RWPE1 (cell line): ENCODE measurements at regions not wholly inside any gene's neighbourhood (a gene's known extent, or its start where the extent isn't known, plus 50 kb on each side); places are given as distances from the start of the nearest gene placed in this dataset.

Experiments
- CTCF ChIA-PET: fragments of 350-600 bp; sonication (Branson Sonifier 250); formaldehyde crosslinking; extraction: SDS; loops from one replicate; lab custom pipeline; 2021; lab: Yijun Ruan, JAX
- POLR2A ChIA-PET: fragments of 400-600 bp; formaldehyde crosslinking; extraction: SDS; loops from one replicate; lab custom pipeline; 2020; ENCODE audit warnings: antibody characterized with exemption; ENCODE audit not compliant: low non-redundant PET; lab: Yijun Ruan, JAX
- DNase-seq: peaks from one replicate; pipeline ENCODE4 v3.0.0; 2012; ENCODE audit warnings: low spot score
- H3K27ac ChIP-seq: fragments of 450-650 bp; 2 replicates; pipeline ENCODE4 v1.5.1; 2017
- CTCF ChIP-seq: fragments of 450-650 bp; conservative IDR thresholded peaks from 2 replicates; pipeline ENCODE4 v1.5.1; 2017; ENCODE audit warnings: low read depth, mild to moderate bottlenecking

GRCh38 chr13:106709522-106709921 lies 141.6 kb upstream of the ARGLU1 start:
- no peak for TF ChIP-seq CTCF
- ChIA-PET CTCF (no interaction called here), POLR2A (no interaction called here)
- H3K27ac ChIP-seq, result no peak overlapping the region
- no peak for DNase-seq

GRCh38 chr13:106702505-106702904 lies 134.6 kb upstream of the ARGLU1 start:
- POLR2A ChIA-PET, result no interaction called here
- no peak overlapping the region for H3K27ac ChIP-seq
- CTCF ChIA-PET, result interaction anchor here (0.6 to 0.7 kb wide), 2 partner anchors 1154 to 1298 kb away, joined by 3 to 4 read pairs; no protein-coding TSS in a partner anchor
- no peak for TF ChIP-seq CTCF
- no peak for DNase-seq

- no peak for TF ChIP-seq CTCF
- ChIA-PET POLR2A (no interaction called here), CTCF (interaction anchor here (0.6 kb wide), 1 partner anchor 1297 kb away, joined by 4 read pairs; no protein-coding TSS in a partner anchor)
- no peak overlapping the region for H3K27ac ChIP-seq
- DNase-seq, result no peak
Measured at GRCh38 chr13:106701771-106702341, 133.9 kb upstream of the ARGLU1 start.

- no peak for DNase-seq
- POLR2A ChIA-PET, result interaction anchor here (0.6 kb wide), 1 partner anchor 8 kb away, joined by 13 read pairs; no protein-coding TSS in a partner anchor
- no peak for TF ChIP-seq CTCF
- H3K27ac ChIP-seq, result no peak overlapping the region
- CTCF ChIA-PET, result no interaction called here
Measured at GRCh38 chr13:106700439-106700838, 132.5 kb upstream of the ARGLU1 start.

GRCh38 chr13:106700007-106700406 lies 132.1 kb upstream of the ARGLU1 start:
- DNase-seq, result no peak
- no peak for TF ChIP-seq CTCF
- no peak overlapping the region for H3K27ac ChIP-seq
- POLR2A ChIA-PET, result no interaction called here
- CTCF ChIA-PET, result no interaction called here

- no peak overlapping the region for H3K27ac ChIP-seq
- no peak for DNase-seq
- ChIA-PET CTCF (no interaction called here), POLR2A (no interaction called here)
- no peak for TF ChIP-seq CTCF
Measured at GRCh38 chr13:106699311-106699710, 131.4 kb upstream of the ARGLU1 start.
